Peyer's patch (tissue), 4 donors: ENCODE measurements at regions not wholly inside any gene's neighbourhood (a gene's known extent, or its start where the extent isn't known, plus 50 kb on each side); places are given as distances from the start of the nearest gene placed in this dataset.

Experiments used
- CTCF ChIP-seq, 6 experiments: fragments of 450-650 bp in 4 of 6; fragments of 200-600 bp in 2 of 6; sonication (generic) in 1 of 6; IDR thresholded peaks; one replicate each; pipeline ENCODE4 v1.5.1; 2017 to 2019; ENCODE audit warnings: antibody characterized with exemption in 6 of 6, mild to moderate bottlenecking in 3 of 6, moderate library complexity in 1 of 6
- POLR2A ChIP-seq, 2 donors: fragments of 450-650 bp; IDR thresholded peaks; one replicate each; pipeline ENCODE4 v1.5.1; 2017; ENCODE audit warnings: antibody characterized with exemption in 2 of 2, mild to moderate bottlenecking in 2 of 2, moderate library complexity in 2 of 2

- no peak for TF ChIP-seq CTCF (IDR thresholded peaks at IDR 0.05)
- no peak for TF ChIP-seq POLR2A (IDR thresholded peaks at IDR 0.05)
Measured at GRCh38 chr4:22597471-22597870, 81.6 kb upstream of the ADGRA3 start.
